ELF-1 (cell line): ENCODE measurements at regions not wholly inside any gene's neighbourhood (a gene's known extent, or its start where the extent isn't known, plus 50 kb on each side); places are given as distances from the start of the nearest gene placed in this dataset.

Source experiments
- DNase-seq: peaks from one replicate; pipeline ENCODE4 v3.0.0-alpha.2; 2016; ENCODE audit warnings: low read depth, low spot score

GRCh38 chr1:218677026-218677425 lies 331.9 kb downstream of the TGFB2 start:
- DNase-seq: peak; percentile 28

- no peak for DNase-seq
Measured at GRCh38 chr1:218679391-218679790, 334.3 kb downstream of the TGFB2 start.

GRCh38 chr1:218679988-218680748 lies 335.0 kb downstream of the TGFB2 start:
- DNase-seq: no peak

GRCh38 chr1:218683242-218683641 lies 338.1 kb downstream of the TGFB2 start:
- DNase-seq: no peak

GRCh38 chr1:218686258-218686657 lies 341.1 kb downstream of the TGFB2 start:
- DNase-seq: no peak

- no peak for DNase-seq
Measured at GRCh38 chr1:218686761-218687160, 341.6 kb downstream of the TGFB2 start.

GRCh38 chr1:218692808-218693207 lies 347.7 kb downstream of the TGFB2 start:
- DNase-seq: no peak

GRCh38 chr1:218693599-218693998 lies 348.5 kb downstream of the TGFB2 start:
- DNase-seq: no peak

GRCh38 chr1:218694085-218694484 lies 348.9 kb downstream of the TGFB2 start:
- no peak for DNase-seq

- DNase-seq: no peak
Measured at GRCh38 chr1:218694636-218695035, 349.5 kb downstream of the TGFB2 start.

GRCh38 chr1:218695525-218695924 lies 350.4 kb downstream of the TGFB2 start:
- DNase-seq: no peak

GRCh38 chr1:218698141-218698540 lies 353.0 kb downstream of the TGFB2 start:
- DNase-seq: no peak

- no peak for DNase-seq
Measured at GRCh38 chr1:218699421-218699820, 354.3 kb downstream of the TGFB2 start.

GRCh38 chr1:218699865-218700264 lies 354.7 kb downstream of the TGFB2 start:
- DNase-seq: no peak

GRCh38 chr1:218700666-218701065 lies 355.5 kb downstream of the TGFB2 start:
- no peak for DNase-seq

GRCh38 chr1:218701131-218701530 lies 356.0 kb downstream of the TGFB2 start:
- no peak for DNase-seq

- DNase-seq: no peak
Measured at GRCh38 chr1:218702775-218703174, 357.6 kb downstream of the TGFB2 start.

GRCh38 chr1:218703836-218704235 lies 358.7 kb downstream of the TGFB2 start:
- no peak for DNase-seq

GRCh38 chr1:218705391-218705790 lies 360.3 kb downstream of the TGFB2 start:
- no peak for DNase-seq

GRCh38 chr1:218705911-218706893 lies 361.1 kb downstream of the TGFB2 start:
- no peak for DNase-seq

- no peak for DNase-seq
Measured at GRCh38 chr1:218711001-218711400, 365.9 kb downstream of the TGFB2 start.

GRCh38 chr1:218711884-218712674 lies 366.9 kb downstream of the TGFB2 start:
- DNase-seq: no peak
